GM18873 (cell line): ENCODE measurements at regions not wholly inside any gene's neighbourhood (a gene's known extent, or its start where the extent isn't known, plus 50 kb on each side); places are given as distances from the start of the nearest gene placed in this dataset.

Experiments
- ATAC-seq: cut with Tn5 transposase; IDR thresholded peaks from one replicate; pipeline ENCODE4 v1.9.1; 2021; ENCODE audit warnings: mild to moderate bottlenecking, moderate library complexity, moderate number of reproducible peaks; ENCODE audit not compliant: unreplicated experiment, low FRiP score

- ATAC-seq = no peak
These were observed 394.9 kb downstream of the GADD45G start for GRCh38 chr9:89999534-90000370.

- ATAC-seq = no peak
These were observed 396.1 kb downstream of the GADD45G start for GRCh38 chr9:90000925-90001324.

- no peak for ATAC-seq
These were observed 396.9 kb downstream of the GADD45G start for GRCh38 chr9:90001747-90002146.

- no peak for ATAC-seq
These were observed 397.8 kb downstream of the GADD45G start for GRCh38 chr9:90002397-90003271.

GRCh38 chr9:90005388-90005787 lies 400.6 kb downstream of the GADD45G start:
- no peak for ATAC-seq

- no peak for ATAC-seq
These were observed 403.0 kb downstream of the GADD45G start for GRCh38 chr9:90007516-90008440.

- ATAC-seq = no peak
These were observed 404.6 kb downstream of the GADD45G start for GRCh38 chr9:90009447-90009846.

GRCh38 chr9:90010793-90011192 lies 406.0 kb downstream of the GADD45G start:
- no peak for ATAC-seq

- no peak for ATAC-seq
These were observed 408.1 kb downstream of the GADD45G start for GRCh38 chr9:90012949-90013348.

GRCh38 chr9:90013778-90014177 lies 409.0 kb downstream of the GADD45G start:
- no peak for ATAC-seq

- no peak for ATAC-seq
These were observed 409.6 kb downstream of the GADD45G start for GRCh38 chr9:90014421-90014820.

GRCh38 chr9:90016272-90016671 lies 411.5 kb downstream of the GADD45G start:
- ATAC-seq = no peak

- ATAC-seq = no peak
These were observed 412.9 kb downstream of the GADD45G start for GRCh38 chr9:90017679-90018078.

GRCh38 chr9:90018688-90019087 lies 413.9 kb downstream of the GADD45G start:
- ATAC-seq = no peak

GRCh38 chr9:90019626-90020025 lies 414.8 kb downstream of the GADD45G start:
- no peak for ATAC-seq

- no peak for ATAC-seq
These were observed 415.6 kb downstream of the GADD45G start for GRCh38 chr9:90020276-90020871.

GRCh38 chr9:90021216-90021906 lies 416.5 kb downstream of the GADD45G start:
- ATAC-seq = no peak

GRCh38 chr9:90022474-90022873 lies 417.7 kb downstream of the GADD45G start:
- ATAC-seq = no peak

- ATAC-seq = no peak
These were observed 419.0 kb downstream of the GADD45G start for GRCh38 chr9:90023861-90024260.
